ENCODE measurements at regions not wholly inside any gene's neighbourhood (a gene's known extent, or its start where the extent isn't known, plus 50 kb on each side); places are given as distances from the start of the nearest gene placed in this dataset.

- H3K27me3 ChIP-seq: peaks cover 0 to 3% (median 0%) of the 10 kb centered on the region in 3 donors
These were observed 57.8 kb downstream of the SPATA19 start for GRCh38 chr11:133787379-133788141.

GRCh38 chr11:133785795-133786340, 59.4 kb downstream of the SPATA19 start:
- ATAC-seq: no peak
- H3K36me3 ChIP-seq: no peaks in the 10 kb centered on the region
- no peak overlapping the region for H3K27ac ChIP-seq
- peaks cover 0 to 3% (median 0%) of the 10 kb centered on the region in 3 donors for H3K27me3 ChIP-seq
- DNase-seq: no peak
- TF ChIP-seq CTCF (IDR thresholded peaks at IDR 0.05 in 4 of 5, conservative IDR thresholded peaks at IDR 0.05 in 1 of 5): no peak
- no peak for TF ChIP-seq POLR2A (IDR thresholded peaks at IDR 0.05)
- H3K9me3 ChIP-seq: no peaks in the 10 kb centered on the region
- in situ Hi-C loops (cut with MboI; ENCODE audit: low sequenced_read_pairs in 4 of 4) (no loop called here), intact Hi-C loops (cut with DNase I; ENCODE audit: low total_unique reads) (no loop called here)
- no peaks in the 10 kb centered on the region for H3K4me1 ChIP-seq
- no peak overlapping the region for H3K4me3 ChIP-seq

More at GRCh38 chr11:133787379-133788141, 57.8 kb downstream of the SPATA19 start:
- no peaks in the 10 kb centered on the region for H3K4me1 ChIP-seq
- no peak for TF ChIP-seq POLR2A (IDR thresholded peaks at IDR 0.05)
- no peak for TF ChIP-seq CTCF (IDR thresholded peaks at IDR 0.05 in 4 of 5, conservative IDR thresholded peaks at IDR 0.05 in 1 of 5)
- no peaks in the 10 kb centered on the region for H3K36me3 ChIP-seq
- H3K27ac ChIP-seq: no peak overlapping the region
- H3K9me3 ChIP-seq: no peaks in the 10 kb centered on the region
- peak overlapping the region; percentile 24 to 43 (median 36) for H3K4me3 ChIP-seq
- peak in 1 of 2 donors; percentile 22 for DNase-seq
- in situ Hi-C loops (cut with MboI; ENCODE audit: low sequenced_read_pairs in 4 of 4) (no loop called here), intact Hi-C loops (cut with DNase I; ENCODE audit: low total_unique reads) (no loop called here)
- ATAC-seq: peak; percentile 45 to 51

GRCh38 chr11:133784359-133784758, 61.0 kb downstream of the SPATA19 start:
- Histone ChIP-seq H3K36me3 (no peaks in the 10 kb centered on the region), H3K4me1 (no peaks in the 10 kb centered on the region), H3K4me3 (no peak overlapping the region), H3K9me3 (no peaks in the 10 kb centered on the region), H3K27ac (no peak overlapping the region), H3K27me3 (peaks cover 0 to 3% (median 0%) of the 10 kb centered on the region in 3 donors)
- DNase-seq (no peak), ATAC-seq (no peak)
- intact Hi-C loops (cut with DNase I; ENCODE audit: low total_unique reads): no loop called here
- TF ChIP-seq CTCF (IDR thresholded peaks at IDR 0.05 in 4 of 5, conservative IDR thresholded peaks at IDR 0.05 in 1 of 5) (no peak), POLR2A (IDR thresholded peaks at IDR 0.05) (no peak)
- in situ Hi-C loops (cut with MboI; ENCODE audit: low sequenced_read_pairs in 4 of 4): no loop called here

GRCh38 chr11:133782116-133782725, 63.1 kb downstream of the SPATA19 start:
- in situ Hi-C loops (cut with MboI; ENCODE audit: low sequenced_read_pairs in 4 of 4): no loop called here
- ATAC-seq: no peak
- no peaks in the 10 kb centered on the region for H3K9me3 ChIP-seq
- H3K4me1 ChIP-seq: no peaks in the 10 kb centered on the region
- H3K36me3 ChIP-seq: no peaks in the 10 kb centered on the region
- H3K4me3 ChIP-seq: no peak overlapping the region
- H3K27me3 ChIP-seq: no peaks in the 10 kb centered on the region
- intact Hi-C loops (cut with DNase I; ENCODE audit: low total_unique reads): no loop called here
- DNase-seq: no peak
- no peak for TF ChIP-seq CTCF (IDR thresholded peaks at IDR 0.05 in 4 of 5, conservative IDR thresholded peaks at IDR 0.05 in 1 of 5)
- H3K27ac ChIP-seq: no peak overlapping the region

Data from gastrocnemius medialis (tissue), 4 donors.